ENCODE measurements at regions not wholly inside any gene's neighbourhood (a gene's known extent, or its start where the extent isn't known, plus 50 kb on each side); places are given as distances from the start of the nearest gene placed in this dataset.

DNA sequence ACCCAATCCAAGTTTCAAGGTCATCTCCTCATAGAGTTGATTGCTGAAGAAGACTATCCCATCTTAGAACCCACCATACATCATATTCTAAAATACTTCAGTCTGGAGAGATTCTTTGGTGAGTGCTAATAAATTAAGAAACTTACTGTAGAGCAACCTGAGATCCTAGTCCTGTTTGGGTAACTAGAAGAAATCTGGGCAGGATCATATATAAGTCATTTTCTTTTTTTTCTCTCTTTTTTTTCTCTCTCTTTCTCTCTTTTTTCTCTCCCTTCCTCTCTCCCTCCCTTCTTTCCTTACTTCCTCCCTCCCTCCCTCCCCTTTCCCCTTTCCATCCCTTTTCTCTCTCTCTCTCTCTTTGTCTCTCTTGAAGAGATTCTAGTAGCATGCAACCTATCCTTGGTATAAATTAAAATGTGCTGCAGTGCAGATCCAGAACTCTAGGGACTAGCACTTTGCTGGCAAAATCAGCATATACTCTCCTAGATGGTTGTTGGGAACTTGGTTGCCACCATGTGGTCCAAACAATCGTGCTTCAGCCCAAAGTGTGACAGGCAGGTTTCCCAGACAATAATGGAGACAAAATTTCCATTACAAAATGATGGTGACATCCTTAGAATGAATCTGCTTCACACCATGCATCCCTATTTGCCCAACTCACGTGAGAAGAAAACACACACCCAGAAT lies 399.4 kb upstream of the CELF4 start:
- DNase-seq, result no peak

DNA sequence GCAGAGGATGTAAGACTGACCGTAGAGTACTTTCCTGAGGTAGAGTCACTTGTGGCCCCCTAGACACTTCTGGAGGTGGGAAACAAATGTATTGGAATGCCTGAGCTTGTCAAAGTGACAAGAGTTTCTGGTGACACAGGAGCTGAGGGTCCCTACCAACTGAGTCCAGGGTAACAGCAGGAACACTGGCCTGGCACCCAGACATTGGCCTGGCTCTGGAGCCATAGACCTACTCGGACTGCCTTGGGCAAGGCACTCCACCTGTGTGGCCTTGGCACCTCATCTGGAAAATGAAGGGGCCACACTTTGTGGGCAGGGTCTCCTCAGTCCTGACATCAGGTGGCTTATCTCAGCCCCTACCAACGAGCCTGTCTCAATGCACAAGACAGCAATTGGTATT lies 398.2 kb upstream of the CELF4 start:
- no peak for DNase-seq

GRCh38 chr18:37962316-37962966 lies 396.8 kb upstream of the CELF4 start:
- DNase-seq, result no peak

DNA sequence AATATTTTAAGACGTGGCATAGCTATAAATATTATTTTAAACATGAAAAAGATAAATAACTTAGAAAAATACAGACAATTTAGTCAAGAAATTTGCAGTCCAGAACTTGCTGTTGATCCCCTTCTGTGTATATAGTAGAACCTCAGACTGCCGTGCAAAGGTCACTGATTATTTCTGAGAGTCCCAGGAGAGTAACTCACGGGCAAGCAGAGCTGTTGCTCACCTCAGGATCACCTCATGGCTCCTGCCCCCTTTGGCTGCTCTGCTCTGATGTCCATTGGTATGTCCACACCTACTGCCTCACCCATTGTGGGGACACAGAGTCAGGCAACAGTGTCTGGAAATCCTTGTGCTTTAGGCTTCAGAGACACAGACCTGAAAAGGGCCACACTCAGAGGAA lies 392.9 kb upstream of the CELF4 start:
- no peak for DNase-seq

- DNase-seq, result no peak
Measured at GRCh38 chr18:37956902-37957301, 391.3 kb upstream of the CELF4 start.

GRCh38 chr18:37956020-37956419 lies 390.4 kb upstream of the CELF4 start:
- no peak for DNase-seq

DNA sequence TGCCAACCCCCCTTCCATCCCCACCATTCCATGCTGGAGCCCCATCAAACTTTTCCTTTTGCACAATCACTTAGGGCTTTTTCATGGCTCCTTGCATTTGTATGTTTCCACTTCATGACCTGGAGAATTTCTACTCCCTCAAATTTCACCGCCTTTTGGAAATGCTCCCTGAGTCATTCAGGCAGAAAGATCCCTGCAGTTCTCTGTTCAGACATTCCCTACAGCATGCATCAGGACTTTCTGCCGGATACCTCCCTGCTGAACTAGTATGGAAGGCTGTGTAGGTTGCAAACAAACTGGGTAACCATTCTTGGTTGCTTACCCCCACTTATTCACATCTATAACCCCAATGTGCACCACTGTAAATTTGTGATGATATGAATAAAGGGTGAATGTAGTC lies 389.6 kb upstream of the CELF4 start:
- no peak for DNase-seq

DNA sequence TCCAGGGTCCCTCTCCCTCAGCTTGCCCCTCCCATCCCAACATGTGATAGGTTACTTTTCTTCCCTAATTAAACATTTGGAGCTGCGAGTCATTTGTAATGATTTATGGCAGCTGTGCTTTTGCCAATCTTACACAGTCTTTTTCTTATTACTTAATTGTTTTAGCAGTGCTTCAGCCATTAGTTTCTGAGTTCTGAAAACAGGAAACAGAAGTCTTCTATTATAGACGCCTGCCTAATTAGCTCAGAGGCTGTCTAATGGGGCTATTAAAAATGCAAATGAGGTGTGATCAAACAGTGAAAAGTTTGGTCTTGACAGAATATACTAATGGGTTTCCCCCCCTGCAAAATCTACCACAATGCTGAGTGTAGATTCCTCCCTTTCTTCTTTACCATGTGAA lies 388.3 kb upstream of the CELF4 start:
- no peak for DNase-seq

DNA sequence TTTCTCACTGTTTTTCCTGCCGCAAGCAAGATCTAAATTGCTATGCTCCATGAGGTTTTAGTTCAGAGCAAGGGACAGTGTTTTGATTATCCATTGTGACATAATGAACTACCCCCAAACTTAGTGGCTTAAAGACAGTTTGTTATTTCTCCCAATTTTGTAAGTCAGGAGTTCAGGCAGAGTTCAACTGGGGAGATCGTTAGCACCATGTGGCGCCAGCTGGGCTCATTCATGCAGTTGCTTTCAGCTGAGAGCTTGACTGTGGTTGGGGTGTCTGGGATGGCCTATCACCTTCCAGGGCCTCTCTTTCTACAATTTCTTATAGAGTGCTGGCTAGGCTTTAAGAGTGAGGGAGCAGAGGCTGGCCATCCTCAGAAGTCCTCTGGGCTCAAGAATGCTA lies 382.9 kb upstream of the CELF4 start:
- DNase-seq, result no peak

DNA sequence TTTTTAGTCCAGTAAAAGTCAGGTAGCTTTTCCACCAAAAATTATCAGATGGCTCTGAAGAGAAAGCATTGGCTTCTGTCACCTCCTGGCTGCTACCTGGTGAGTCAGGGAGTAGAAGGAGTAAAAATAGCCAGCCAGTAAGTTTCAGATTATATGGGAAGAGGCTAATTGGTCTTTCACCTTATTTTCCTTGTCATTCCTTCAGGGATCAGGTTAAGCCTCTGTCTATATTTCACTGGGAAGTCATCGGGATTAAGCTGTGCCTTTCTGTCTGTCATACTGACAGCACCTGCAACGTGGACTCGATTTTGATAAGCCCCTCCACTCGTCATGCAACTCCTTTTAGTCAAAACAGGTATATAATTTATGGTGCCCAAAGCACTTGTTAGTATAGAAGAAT lies 380.7 kb upstream of the CELF4 start:
- no peak for DNase-seq

GRCh38 chr18:37944700-37945270 lies 379.2 kb upstream of the CELF4 start:
- DNase-seq, result no peak

DNA sequence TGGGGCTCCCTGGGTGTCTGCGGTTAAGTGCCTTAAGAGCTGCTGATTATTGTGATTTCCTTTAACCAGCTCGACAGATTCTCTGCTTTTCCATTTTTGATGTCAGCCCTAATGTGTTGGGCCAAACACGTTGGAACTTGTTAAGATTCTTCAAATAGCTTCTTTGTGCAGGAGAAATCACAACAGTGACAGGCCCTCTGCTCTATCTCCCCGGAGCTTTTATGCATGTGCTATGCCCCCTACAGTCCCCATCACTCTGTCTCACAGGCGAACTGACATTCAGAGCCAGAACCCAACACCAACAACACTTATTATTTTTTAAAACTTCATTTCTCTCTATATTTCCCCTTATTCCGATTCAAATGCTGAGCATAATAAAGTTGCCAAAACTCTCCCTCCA lies 371.7 kb upstream of the CELF4 start:
- no peak for DNase-seq

DNA sequence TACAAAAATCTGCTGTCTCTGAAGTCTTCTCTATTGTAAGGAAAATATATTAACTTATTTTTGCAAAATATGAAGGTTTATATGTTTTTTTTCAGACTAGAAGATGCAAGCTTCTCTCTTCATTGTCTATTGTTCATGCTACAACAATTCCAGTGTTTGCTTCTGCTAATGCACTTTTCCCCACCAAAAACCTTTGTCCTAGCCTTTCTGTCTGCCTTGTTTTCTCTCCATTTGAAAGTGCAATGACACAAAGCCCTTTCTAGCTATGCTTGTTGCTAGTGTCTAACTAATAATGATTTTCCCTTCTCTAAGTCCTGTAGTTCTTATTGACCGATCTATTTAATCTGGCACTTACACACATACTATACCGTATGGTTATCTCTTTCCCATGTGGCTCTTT lies 369.5 kb upstream of the CELF4 start:
- DNase-seq, result no peak

GRCh38 chr18:37930640-37931039 lies 365.0 kb upstream of the CELF4 start:
- DNase-seq, result no peak

DNA sequence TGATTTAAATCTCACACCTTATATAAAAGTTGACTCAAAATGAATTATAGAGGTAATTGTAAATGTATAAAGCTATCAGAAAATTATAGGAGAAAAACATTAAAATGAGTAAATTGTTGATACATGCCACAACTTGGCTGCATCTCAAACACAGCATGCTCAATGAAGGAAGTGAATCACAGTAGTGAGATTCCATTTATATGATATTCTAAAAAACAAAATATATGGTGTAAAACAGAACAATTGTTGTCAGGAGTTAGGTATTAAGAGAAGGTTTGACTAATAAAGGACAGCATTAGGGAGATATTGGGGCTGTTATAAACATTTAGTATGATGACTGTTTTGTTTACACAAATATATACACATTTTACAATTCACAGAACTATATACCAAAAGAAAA lies 356.6 kb upstream of the CELF4 start:
- DNase-seq, result no peak

- no peak for DNase-seq
Measured at GRCh38 chr18:37920865-37921264, 355.3 kb upstream of the CELF4 start.

DNA sequence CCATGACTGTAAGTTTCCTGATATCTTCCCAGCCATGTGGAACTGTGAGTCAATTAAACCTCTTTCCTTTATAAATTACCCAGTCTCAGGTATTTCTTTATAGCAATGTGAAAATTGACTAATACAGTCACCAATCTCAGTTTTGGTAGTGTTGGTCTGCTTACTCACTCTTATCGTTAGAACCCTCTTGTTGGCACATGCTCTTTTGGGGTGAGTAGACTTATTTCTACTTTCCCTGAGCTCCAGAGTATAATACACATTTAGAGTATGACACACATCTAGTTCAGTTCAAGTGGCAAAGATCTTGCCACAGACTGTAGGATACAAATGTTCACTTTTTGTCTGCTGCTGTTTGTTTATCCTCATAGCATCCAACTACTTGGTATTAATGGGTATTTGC lies 347.5 kb upstream of the CELF4 start:
- no peak for DNase-seq

GRCh38 chr18:37902344-37902743 lies 336.7 kb upstream of the CELF4 start:
- no peak for DNase-seq

DNA sequence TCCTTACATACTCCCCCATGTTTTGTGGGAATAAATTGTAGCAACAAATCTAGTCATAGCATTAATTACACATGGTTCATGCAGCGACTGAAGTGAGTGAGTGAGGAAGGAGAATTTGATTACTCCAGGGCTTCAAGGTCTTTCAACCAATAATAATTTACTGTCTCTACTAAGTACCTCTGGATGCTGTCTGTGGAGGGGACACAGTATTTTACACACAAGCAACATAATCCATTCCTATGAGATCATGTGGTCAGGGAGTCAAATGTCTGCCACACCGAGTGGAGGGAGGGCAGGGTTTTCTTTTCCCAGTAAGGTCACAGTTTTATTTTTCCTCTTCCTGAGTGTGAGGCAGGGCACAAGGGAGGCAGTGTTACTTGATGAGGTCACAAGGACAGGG lies 334.7 kb upstream of the CELF4 start:
- no peak for DNase-seq

GRCh38 chr18:37889963-37890362 lies 324.4 kb upstream of the CELF4 start:
- DNase-seq, result no peak

- no peak for DNase-seq
Measured at GRCh38 chr18:37874721-37875120, 309.1 kb upstream of the CELF4 start.

GRCh38 chr18:37873416-37873815 lies 307.8 kb upstream of the CELF4 start:
- no peak for DNase-seq

DNA sequence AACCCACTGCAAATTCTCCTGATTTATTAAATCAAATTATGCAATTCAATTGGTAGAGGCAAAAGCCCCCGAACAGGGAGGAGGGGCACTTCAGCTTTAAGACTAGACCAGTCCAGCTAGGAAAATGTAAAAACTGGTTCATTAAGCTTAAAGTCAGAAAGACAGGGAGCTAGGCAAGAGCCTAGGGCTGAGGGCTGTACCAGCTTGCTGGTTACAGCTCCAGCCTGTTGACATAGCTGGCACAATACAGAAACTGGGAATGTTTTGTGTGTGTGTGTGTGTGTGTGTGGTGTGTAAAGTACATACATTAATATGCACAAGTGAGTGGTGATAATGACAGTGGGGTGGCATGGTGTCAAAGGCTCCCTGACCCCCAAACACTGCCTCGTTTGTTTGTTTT lies 307.0 kb upstream of the CELF4 start:
- no peak for DNase-seq

- DNase-seq, result no peak
Measured at GRCh38 chr18:37871561-37871960, 306.0 kb upstream of the CELF4 start.
